NCI-H226 (cell line): ENCODE measurements at regions not wholly inside any gene's neighbourhood (a gene's known extent, or its start where the extent isn't known, plus 50 kb on each side); places are given as distances from the start of the nearest gene placed in this dataset.
A peak's percentile ranks its signal among the peaks of the same experiment; 100 is the strongest.

Experiments
- DNase-seq: peaks from one replicate; pipeline ENCODE4 v3.0.0-alpha.2; 2015

- DNase-seq = no peak
These were observed 54.0 kb upstream of the CCBE1 start for GRCh38 chr18:59751186-59751585.

DNA sequence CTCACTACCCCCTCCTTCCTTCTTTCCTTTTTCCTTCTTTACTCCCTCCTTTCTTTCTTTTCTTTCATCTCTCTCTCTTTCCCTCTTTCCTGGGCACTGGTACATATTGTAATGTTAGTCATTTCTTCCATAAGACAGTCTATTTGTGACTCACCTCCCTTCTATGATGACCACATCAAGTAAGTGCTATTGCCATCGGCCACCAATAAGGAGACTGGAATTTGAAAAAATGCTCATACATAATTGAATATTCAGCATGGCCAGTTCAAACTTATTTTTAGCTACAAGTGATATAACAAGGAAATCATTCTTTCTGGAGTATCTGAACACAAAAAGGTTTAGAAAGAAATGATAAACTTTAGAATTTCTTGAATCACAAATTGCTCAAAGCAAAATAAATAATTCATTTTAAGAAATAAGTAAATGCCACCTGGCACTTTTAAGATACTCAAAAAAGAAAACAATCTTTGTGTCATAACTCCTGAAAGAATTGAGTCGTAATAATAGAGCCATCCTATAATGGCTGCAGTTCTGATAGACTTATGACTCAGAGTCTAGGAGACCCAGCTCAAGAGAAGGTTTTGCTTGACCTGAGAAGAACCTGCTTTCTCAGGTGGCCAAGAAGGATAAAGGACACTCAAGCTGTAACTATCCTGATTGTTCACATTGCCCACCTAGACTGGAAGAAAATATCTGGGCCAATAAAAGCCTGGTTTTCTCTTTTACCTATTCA is 51.6 kb upstream of the CCBE1 start:
- peak; percentile 7 for DNase-seq
